GM12878 (cell line): ENCODE measurements at regions not wholly inside any gene's neighbourhood (a gene's known extent, or its start where the extent isn't known, plus 50 kb on each side); places are given as distances from the start of the nearest gene placed in this dataset.

Source experiments
- ATAC-seq: fragments of 200-7000 bp; cut with Tn5 transposase; 3 replicates; pipeline ENCODE4 v1.9.1; 2020; ENCODE audit warnings: mild to moderate bottlenecking, moderate library complexity
- BruUV-seq: library from RNA; stranded (reverse); fragments of 400-500 nt; replicated peaks from 2 replicates; lab custom pipeline; 2021; lab: Mats Ljungman, UMichigan
- CTCF ChIA-PET: fragments of 300-600 bp; sonication (Branson Sonifier 250); formaldehyde crosslinking; extraction: SDS; loops from one replicate; lab custom pipeline; 2021; ENCODE audit warnings: inconsistent platforms; lab: Yijun Ruan, JAX
- POLR2A ChIA-PET: fragments of 350-600 bp; formaldehyde crosslinking; extraction: SDS; loops from one replicate; lab custom pipeline; 2021; ENCODE audit warnings: inconsistent platforms; lab: Charles Lee
- RAD21 ChIA-PET: fragments of 300-600 bp; sonication (Branson Sonifier 250); formaldehyde crosslinking; loops from one replicate; lab custom pipeline; 2023; ENCODE audit warnings: antibody characterized with exemption; ENCODE audit not compliant: unreplicated experiment; lab: Charles Lee
- SMC1A ChIA-PET: fragments of 300-600 bp; sonication (Branson Sonifier 250); formaldehyde crosslinking; loops from one replicate; lab custom pipeline; 2023; ENCODE audit not compliant: unreplicated experiment, uncharacterized antibody; lab: Charles Lee
- DNase-seq: peaks from one replicate; pipeline ENCODE4 v3.0.0-alpha.2; 2011; ENCODE audit warnings: low read depth, low spot score
- FAIRE-seq: peaks from 3 replicates; lab custom pipeline; 2011; peaks lifted over from hg19 to GRCh38; lab: Jason Lieb, UNC
- H2AFZ ChIP-seq: 2 replicates; pipeline ENCODE4 v1.6.0; 2011; ENCODE audit warnings: low read depth, low read length, control low read depth; ENCODE audit not compliant: control insufficient read depth
- H3K27ac ChIP-seq: 2 replicates; pipeline ENCODE4 v1.5.1; 2011; ENCODE audit warnings: control low read depth; ENCODE audit not compliant: control insufficient read depth, insufficient read depth
- H3K27me3 ChIP-seq, 2 experiments: replicated peaks in 1 of 2; 2 replicates each; pipeline versions ENCODE4 v1.6.0 to v1.6.1; 2011; ENCODE audit warnings: low read length in 1 of 2; ENCODE audit not compliant: control insufficient read depth in 2 of 2, insufficient read depth in 2 of 2
- H3K36me3 ChIP-seq, 2 experiments: 2 replicates each; pipeline ENCODE4 v1.5.1; 2011; ENCODE audit warnings: low read length in 1 of 2; ENCODE audit not compliant: control insufficient read depth in 2 of 2, insufficient read depth in 2 of 2
- H3K4me1 ChIP-seq: 2 replicates; pipeline ENCODE4 v1.6.1; 2011; ENCODE audit warnings: mild to moderate bottlenecking, low read length, moderate library complexity, mixed read lengths; ENCODE audit not compliant: control insufficient read depth, insufficient read depth
- H3K4me2 ChIP-seq: 2 replicates; pipeline ENCODE4 v1.6.0; 2011; ENCODE audit warnings: control low read depth; ENCODE audit not compliant: control insufficient read depth, insufficient read depth
- H3K4me3 ChIP-seq: fragments of 200-600 bp; sonication (generic); 2 replicates; pipeline ENCODE4 v1.5.1; 2016
- H3K79me2 ChIP-seq: 2 replicates; pipeline ENCODE4 v1.6.0; 2011; ENCODE audit warnings: low read length; ENCODE audit not compliant: control insufficient read depth, insufficient read depth
- H3K9ac ChIP-seq: 2 replicates; pipeline ENCODE4 v1.8.0; 2011; ENCODE audit warnings: low read length, control low read depth, mixed read lengths; ENCODE audit not compliant: control insufficient read depth, insufficient read depth
- H3K9me3 ChIP-seq: replicated peaks from 3 replicates; pipeline ENCODE4 v1.5.1; 2011; ENCODE audit warnings: mild to moderate bottlenecking, low read length; ENCODE audit not compliant: control insufficient read depth, insufficient read depth
- H4K20me1 ChIP-seq: 2 replicates; pipeline ENCODE4 v1.6.0; 2011; ENCODE audit not compliant: control insufficient read depth, insufficient read depth
- EED ChIP-seq: sonication (generic); IDR thresholded peaks from 2 replicates; pipeline ENCODE4 v1.6.1; 2016; ENCODE audit warnings: antibody characterized with exemption, low read depth
- FOXK2 ChIP-seq: fragments of 450-650 bp; IDR thresholded peaks from 2 replicates; pipeline ENCODE4 v1.6.1; 2017; ENCODE audit warnings: mild to moderate bottlenecking, moderate library complexity
- IKZF1 ChIP-seq: fragments of 450-650 bp; conservative IDR thresholded peaks from 2 replicates; pipeline ENCODE4 v1.6.1; 2017; ENCODE audit warnings: antibody characterized with exemption, mild to moderate bottlenecking
- IRF3 ChIP-seq: fragments of 450-650 bp; IDR thresholded peaks from 2 replicates; pipeline ENCODE4 v1.6.1; 2014; ENCODE audit warnings: mild to moderate bottlenecking
- JUNB ChIP-seq: IDR thresholded peaks from 2 replicates; pipeline ENCODE4 v1.6.1; 2016; ENCODE audit warnings: antibody characterized with exemption, mild to moderate bottlenecking
- NFIC ChIP-seq: IDR thresholded peaks from 2 replicates; pipeline ENCODE4 v1.6.1; 2012; ENCODE audit warnings: low read depth, mild to moderate bottlenecking, inconsistent platforms, low read length, moderate library complexity
- PML ChIP-seq: IDR thresholded peaks from 2 replicates; pipeline ENCODE4 v1.6.1; 2012; ENCODE audit warnings: low read length, inconsistent platforms
- RAD21 ChIP-seq: IDR thresholded peaks from 2 replicates; pipeline ENCODE4 v1.6.1; 2011; ENCODE audit warnings: mild to moderate bottlenecking, low read depth, low read length, moderate library complexity; ENCODE audit not compliant: insufficient read depth
- RCOR1 ChIP-seq: conservative IDR thresholded peaks from 2 replicates; pipeline ENCODE4 v1.6.1; 2012; ENCODE audit warnings: low read depth, low read length, improper control_type of control experiment
- RELA ChIP-seq: fragments of 450-650 bp; IDR thresholded peaks from 2 replicates; pipeline ENCODE4 v1.8.0; 2014; ENCODE audit warnings: borderline replicate concordance; ENCODE audit not compliant: partially characterized antibody
- SUPT20H ChIP-seq: IDR thresholded peaks from 2 replicates; pipeline ENCODE4 v1.6.1; 2011; ENCODE audit warnings: low read depth, mild to moderate bottlenecking, low read length, moderate library complexity, borderline replicate concordance; ENCODE audit not compliant: control insufficient read depth
- TCF7 ChIP-seq: IDR thresholded peaks from 2 replicates; pipeline ENCODE4 v1.6.1; 2014; ENCODE audit warnings: antibody characterized with exemption, borderline replicate concordance
- ZBTB40 ChIP-seq: fragments of 450-650 bp; IDR thresholded peaks from 2 replicates; pipeline ENCODE4 v1.6.1; 2016; ENCODE audit warnings: mild to moderate bottlenecking, moderate library complexity, borderline replicate concordance
- ZNF274 ChIP-seq: IDR thresholded peaks from one replicate; pipeline ENCODE4 v1.8.0; 2011; ENCODE audit not compliant: insufficient read length, insufficient read depth
- ZSCAN29 ChIP-seq: fragments of 450-650 bp; IDR thresholded peaks from 2 replicates; pipeline ENCODE4 v1.6.1; 2017; ENCODE audit warnings: mild to moderate bottlenecking, moderate library complexity
- WGBS: methylation state at CpG from one replicate; pipeline ENCODE4 v1.1.6; 2016; ENCODE audit warnings: low lambda C conversion rate; ENCODE audit not compliant: insufficient replicate concordance, insufficient coverage; ENCODE audit errors: missing lambda C conversion rate; 5-methylcytosine and 5-hydroxymethylcytosine counted together
- in situ Hi-C: fragments of 300-500 bp; cut with MboI; formaldehyde crosslinking; loops from 9 replicates; pipeline ENCODE4 v1.14.3; 2018; ENCODE audit warnings: mixed read lengths
- intact Hi-C: fragments of 100-400 bp; cut with micrococcal nuclease; formaldehyde crosslinking; loops from one replicate; pipeline ENCODE4 v1.14.2; 2022; ENCODE audit not compliant: unreplicated experiment
- TF ChIP-seq, protein P1 (sequence below): fragments of 450-650 bp; IDR thresholded peaks from 2 replicates; pipeline ENCODE4 v1.6.1; 2017; ENCODE audit warnings: borderline replicate concordance
- TF ChIP-seq, protein P2 (sequence below): IDR thresholded peaks from 2 replicates; pipeline ENCODE4 v1.6.1; 2011; ENCODE audit warnings: mild to moderate bottlenecking, low read depth, low read length, moderate library complexity; ENCODE audit not compliant: insufficient replicate concordance

DNA sequence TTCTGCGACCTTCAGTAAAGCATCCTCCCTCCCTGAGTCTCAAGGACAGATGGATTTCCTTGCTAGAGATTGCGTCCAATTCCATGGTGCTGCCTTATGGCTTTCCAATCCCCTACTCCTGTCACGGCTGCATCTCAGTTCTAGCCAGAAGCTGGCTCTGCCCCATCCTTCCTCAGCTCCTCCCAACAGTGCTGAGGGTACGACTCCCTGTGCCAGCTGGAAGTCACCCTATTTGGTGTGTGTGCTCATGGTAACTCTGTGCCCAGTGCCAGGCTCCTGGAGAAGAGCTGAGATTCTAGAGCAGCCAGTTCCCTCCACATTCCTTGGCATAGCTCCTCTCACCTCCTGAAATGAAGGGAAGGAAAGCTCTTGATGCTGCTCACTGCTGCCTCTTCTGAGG is 185.0 kb upstream of the PODXL start:
- Histone ChIP-seq H4K20me1 (no peaks in the 10 kb centered on the region), H3K9me3 (no peaks in the 10 kb centered on the region), H3K36me3 (no peaks in the 10 kb centered on the region), H3K9ac (no peak overlapping the region), H3K79me2 (no peaks in the 10 kb centered on the region), H3K27ac (no peak overlapping the region), H3K4me3 (no peak overlapping the region), H3K4me1 (no peaks in the 10 kb centered on the region), H3K4me2 (no peak overlapping the region), H3K27me3 (no peaks in the 10 kb centered on the region; a peak in 1 of 4 replicates), H2AFZ (no peak overlapping the region)
- ChIA-PET CTCF (no interaction called here), SMC1A (interaction anchor here (0.7 kb wide), 1 partner anchor 32 kb away, joined by 3 read pairs; no protein-coding TSS in a partner anchor), POLR2A (no interaction called here), RAD21 (no interaction called here)
- in situ Hi-C loops, result no loop called here
- no peak for FAIRE-seq
- intact Hi-C loops, result no loop called here
- BruUV-seq, result no TSS peak
- ATAC-seq, result no peak
- 9% methylated on average over 4 of the region's 4 CpGs for WGBS
- no peak for DNase-seq
- TF ChIP-seq ZBTB40, result no peak
- TF ChIP-seq, protein P1, sequence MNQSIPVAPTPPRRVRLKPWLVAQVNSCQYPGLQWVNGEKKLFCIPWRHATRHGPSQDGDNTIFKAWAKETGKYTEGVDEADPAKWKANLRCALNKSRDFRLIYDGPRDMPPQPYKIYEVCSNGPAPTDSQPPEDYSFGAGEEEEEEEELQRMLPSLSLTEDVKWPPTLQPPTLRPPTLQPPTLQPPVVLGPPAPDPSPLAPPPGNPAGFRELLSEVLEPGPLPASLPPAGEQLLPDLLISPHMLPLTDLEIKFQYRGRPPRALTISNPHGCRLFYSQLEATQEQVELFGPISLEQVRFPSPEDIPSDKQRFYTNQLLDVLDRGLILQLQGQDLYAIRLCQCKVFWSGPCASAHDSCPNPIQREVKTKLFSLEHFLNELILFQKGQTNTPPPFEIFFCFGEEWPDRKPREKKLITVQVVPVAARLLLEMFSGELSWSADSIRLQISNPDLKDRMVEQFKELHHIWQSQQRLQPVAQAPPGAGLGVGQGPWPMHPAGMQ, result no peak
- no peak for TF ChIP-seq RAD21
- TF ChIP-seq, protein P2, sequence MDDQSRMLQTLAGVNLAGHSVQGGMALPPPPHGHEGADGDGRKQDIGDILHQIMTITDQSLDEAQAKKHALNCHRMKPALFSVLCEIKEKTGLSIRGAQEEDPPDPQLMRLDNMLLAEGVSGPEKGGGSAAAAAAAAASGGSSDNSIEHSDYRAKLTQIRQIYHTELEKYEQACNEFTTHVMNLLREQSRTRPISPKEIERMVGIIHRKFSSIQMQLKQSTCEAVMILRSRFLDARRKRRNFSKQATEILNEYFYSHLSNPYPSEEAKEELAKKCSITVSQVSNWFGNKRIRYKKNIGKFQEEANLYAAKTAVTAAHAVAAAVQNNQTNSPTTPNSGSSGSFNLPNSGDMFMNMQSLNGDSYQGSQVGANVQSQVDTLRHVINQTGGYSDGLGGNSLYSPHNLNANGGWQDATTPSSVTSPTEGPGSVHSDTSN, result no peak
- no peak for TF ChIP-seq IRF3
- no peak for TF ChIP-seq ZSCAN29
- TF ChIP-seq NFIC, result no peak
- TF ChIP-seq RELA, result no peak
- TF ChIP-seq JUNB, result no peak
- TF ChIP-seq ZNF274, result no peak
- TF ChIP-seq TCF7, result no peak
- TF ChIP-seq IKZF1, result no peak
- TF ChIP-seq RCOR1, result no peak
- TF ChIP-seq PML, result no peak
- no peak for TF ChIP-seq SUPT20H
- TF ChIP-seq FOXK2, result no peak
- no peak for TF ChIP-seq EED
